ENCODE measurements at regions not wholly inside any gene's neighbourhood (a gene's known extent, or its start where the extent isn't known, plus 50 kb on each side); places are given as distances from the start of the nearest gene placed in this dataset.

DNA sequence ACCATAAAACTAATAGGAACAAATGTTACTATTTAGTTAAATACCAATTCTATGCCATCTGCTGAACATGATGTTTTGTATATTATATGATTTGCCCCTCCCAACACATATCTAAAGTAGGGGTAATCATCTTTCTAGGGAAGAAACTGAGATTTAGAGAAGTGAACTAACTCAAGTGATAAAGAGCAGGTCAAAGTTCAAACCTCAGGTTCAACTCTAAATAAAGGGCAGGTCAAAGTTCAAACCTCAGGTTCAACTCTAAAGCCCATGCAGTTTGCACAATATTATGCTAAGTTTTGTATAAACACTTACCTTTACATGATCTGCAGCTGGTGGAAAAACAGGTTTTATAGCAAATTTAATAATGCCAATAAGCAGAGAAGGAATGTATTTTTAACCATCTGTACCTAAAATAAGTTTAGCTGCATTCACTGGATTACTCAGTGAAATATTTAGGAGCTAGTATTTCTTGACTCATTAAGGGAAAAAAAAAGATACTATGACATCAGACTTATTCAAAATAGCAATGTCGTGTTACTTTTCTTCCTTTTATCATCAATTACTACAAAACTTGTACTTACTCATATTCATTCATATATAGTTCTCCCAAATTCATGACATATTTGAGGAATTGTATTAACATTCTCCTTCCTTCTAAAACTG lies 1194.3 kb upstream of the CELF2 start:
- Mint-ChIP-seq H3K9me3 (ENCODE audit: low read depth) (no peaks in the 10 kb centered on the region), H3K4me1 (no peaks in the 10 kb centered on the region), H3K27me3 (peaks cover 3% of the 10 kb centered on the region), H3K36me3 (ENCODE audit: low read depth) (no peaks in the 10 kb centered on the region), H3K4me3 (no peak overlapping the region), H3K27ac (no peak overlapping the region)
- DNase-seq, result no peak
- CTCF ChIA-PET, result no interaction called here
- POLR2A ChIA-PET, result no interaction called here
- ATAC-seq, result no peak
- intact Hi-C loops (cut with DNase I, micrococcal nuclease), result no loop called here

- no peaks in the 10 kb centered on the region for H3K36me3 Mint-ChIP-seq (ENCODE audit: low read depth)
- ATAC-seq (no peak), DNase-seq (no peak)
- H3K4me3 Mint-ChIP-seq, result no peak overlapping the region
- peaks cover 3% of the 10 kb centered on the region for H3K27me3 Mint-ChIP-seq
- H3K4me1 Mint-ChIP-seq, result no peaks in the 10 kb centered on the region
- H3K27ac Mint-ChIP-seq, result no peak overlapping the region
- ChIA-PET POLR2A (no interaction called here), CTCF (no interaction called here)
- intact Hi-C loops (cut with DNase I, micrococcal nuclease), result no loop called here
- H3K9me3 Mint-ChIP-seq (ENCODE audit: low read depth), result no peaks in the 10 kb centered on the region
These were observed 1193.0 kb upstream of the CELF2 start for GRCh38 chr10:9824631-9825071.

- no peaks in the 10 kb centered on the region for H3K4me1 Mint-ChIP-seq
- no peak for ATAC-seq
- ChIA-PET POLR2A (no interaction called here), CTCF (interaction anchor here (0.6 kb wide), 1 partner anchor 577 kb away, joined by 3 read pairs; no protein-coding TSS in a partner anchor)
- no peak overlapping the region for H3K4me3 Mint-ChIP-seq
- intact Hi-C loops (cut with DNase I, micrococcal nuclease), result no loop called here
- peaks cover 3% of the 10 kb centered on the region for H3K27me3 Mint-ChIP-seq
- H3K36me3 Mint-ChIP-seq (ENCODE audit: low read depth), result no peaks in the 10 kb centered on the region
- H3K9me3 Mint-ChIP-seq (ENCODE audit: low read depth), result no peaks in the 10 kb centered on the region
- H3K27ac Mint-ChIP-seq, result no peak overlapping the region
- DNase-seq, result no peak
These were observed 1192.1 kb upstream of the CELF2 start for GRCh38 chr10:9825491-9826018.

DNA sequence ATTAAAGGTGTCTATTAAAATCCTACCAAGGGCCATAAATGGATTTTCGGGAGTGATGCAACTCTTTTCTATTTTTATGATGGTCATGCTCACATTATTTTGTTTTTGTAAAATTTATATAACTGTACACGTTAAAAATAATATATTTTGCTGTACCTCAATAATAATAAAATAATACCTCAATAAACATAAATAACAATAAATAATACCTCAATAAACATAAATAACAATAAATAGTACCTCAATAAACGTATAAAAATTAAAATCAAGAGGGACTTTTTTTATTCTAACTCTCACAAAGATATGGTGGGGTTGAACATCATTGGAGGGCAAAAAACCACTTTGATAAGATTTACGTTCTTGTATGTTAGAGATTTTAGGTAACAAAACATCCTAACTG lies 1189.6 kb upstream of the CELF2 start:
- Mint-ChIP-seq H3K27me3 (peaks cover 3% of the 10 kb centered on the region), H3K9me3 (ENCODE audit: low read depth) (no peaks in the 10 kb centered on the region), H3K27ac (no peak overlapping the region), H3K4me1 (no peaks in the 10 kb centered on the region), H3K36me3 (ENCODE audit: low read depth) (no peaks in the 10 kb centered on the region), H3K4me3 (no peak overlapping the region)
- ChIA-PET CTCF (no interaction called here), POLR2A (no interaction called here)
- ATAC-seq, result no peak
- intact Hi-C loops (cut with DNase I, micrococcal nuclease), result no loop called here
- no peak for DNase-seq

- no peak for ATAC-seq
- no peaks in the 10 kb centered on the region for H3K27me3 Mint-ChIP-seq
- ChIA-PET CTCF (no interaction called here), POLR2A (no interaction called here)
- intact Hi-C loops (cut with DNase I, micrococcal nuclease), result no loop called here
- H3K9me3 Mint-ChIP-seq (ENCODE audit: low read depth), result no peaks in the 10 kb centered on the region
- no peak overlapping the region for H3K4me3 Mint-ChIP-seq
- no peaks in the 10 kb centered on the region for H3K4me1 Mint-ChIP-seq
- no peak overlapping the region for H3K27ac Mint-ChIP-seq
- no peak for DNase-seq
- peaks cover under 1% of the 10 kb centered on the region for H3K36me3 Mint-ChIP-seq (ENCODE audit: low read depth)
These were observed 1183.7 kb upstream of the CELF2 start for GRCh38 chr10:9833942-9834341.

- ATAC-seq, result no peak
- POLR2A ChIA-PET, result no interaction called here
- no peak overlapping the region for H3K4me3 Mint-ChIP-seq
- CTCF ChIA-PET, result no interaction called here
- no peak overlapping the region for H3K27ac Mint-ChIP-seq
- H3K27me3 Mint-ChIP-seq, result no peaks in the 10 kb centered on the region
- intact Hi-C loops (cut with DNase I, micrococcal nuclease), result no loop called here
- H3K36me3 Mint-ChIP-seq (ENCODE audit: low read depth), result peaks cover 1% of the 10 kb centered on the region
- no peaks in the 10 kb centered on the region for H3K4me1 Mint-ChIP-seq
- DNase-seq, result no peak
- H3K9me3 Mint-ChIP-seq (ENCODE audit: low read depth), result no peaks in the 10 kb centered on the region
These were observed 1183.2 kb upstream of the CELF2 start for GRCh38 chr10:9834434-9834833.

DNA sequence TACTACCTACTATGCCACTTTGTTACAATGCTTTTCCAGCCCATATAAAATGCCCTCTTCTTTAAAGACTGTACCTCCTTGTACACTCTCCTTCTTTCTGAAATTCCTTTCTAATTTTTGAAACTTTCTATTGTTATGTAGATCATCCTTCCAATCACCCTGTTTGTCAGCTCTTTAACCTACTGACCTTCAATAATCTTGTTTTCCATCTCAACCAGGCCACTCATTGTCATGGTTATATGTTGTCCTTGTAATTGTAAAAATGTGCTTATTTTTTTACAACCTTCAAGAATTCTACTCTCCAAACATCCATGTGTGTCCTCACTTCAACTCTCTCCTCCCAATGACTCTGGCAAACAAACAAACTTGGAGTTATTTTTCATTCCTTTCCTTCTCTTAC lies 1172.6 kb upstream of the CELF2 start:
- Mint-ChIP-seq H3K27me3 (no peaks in the 10 kb centered on the region), H3K9me3 (ENCODE audit: low read depth) (peaks cover 14% of the 10 kb centered on the region), H3K27ac (no peak overlapping the region), H3K36me3 (ENCODE audit: low read depth) (no peaks in the 10 kb centered on the region), H3K4me3 (no peak overlapping the region), H3K4me1 (no peaks in the 10 kb centered on the region)
- intact Hi-C loops (cut with DNase I, micrococcal nuclease), result no loop called here
- no peak for ATAC-seq
- ChIA-PET POLR2A (no interaction called here), CTCF (no interaction called here)
- DNase-seq, result no peak

DNA sequence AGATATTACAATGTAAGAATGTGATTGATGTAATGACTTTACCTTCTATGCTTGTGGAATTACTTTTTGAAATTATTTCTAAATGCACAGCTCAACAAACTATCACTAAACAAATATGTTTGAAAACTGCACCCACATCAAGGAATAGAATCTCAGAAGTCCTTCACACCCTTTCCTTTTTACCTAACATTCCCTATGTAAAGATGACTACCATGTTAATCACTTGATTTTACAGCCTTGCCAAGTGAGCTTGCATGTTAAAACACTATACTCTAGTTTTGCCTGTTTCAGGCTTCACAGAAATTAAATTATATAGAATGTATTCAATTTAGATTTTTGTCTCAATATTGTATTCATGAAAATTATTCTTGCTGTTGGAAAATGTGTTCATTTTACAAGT lies 1169.4 kb upstream of the CELF2 start:
- Mint-ChIP-seq H3K36me3 (ENCODE audit: low read depth) (no peaks in the 10 kb centered on the region), H3K4me3 (no peak overlapping the region), H3K27me3 (no peaks in the 10 kb centered on the region), H3K27ac (no peak overlapping the region), H3K4me1 (no peaks in the 10 kb centered on the region), H3K9me3 (ENCODE audit: low read depth) (peaks cover 24% of the 10 kb centered on the region)
- ATAC-seq (no peak), DNase-seq (no peak)
- POLR2A ChIA-PET, result no interaction called here
- CTCF ChIA-PET, result interaction anchor here (1.0 to 1.2 kb wide), 2 partner anchors 90 to 829 kb away, joined by 3 to 5 read pairs; no protein-coding TSS in a partner anchor
- intact Hi-C loops (cut with DNase I, micrococcal nuclease), result no loop called here

DNA sequence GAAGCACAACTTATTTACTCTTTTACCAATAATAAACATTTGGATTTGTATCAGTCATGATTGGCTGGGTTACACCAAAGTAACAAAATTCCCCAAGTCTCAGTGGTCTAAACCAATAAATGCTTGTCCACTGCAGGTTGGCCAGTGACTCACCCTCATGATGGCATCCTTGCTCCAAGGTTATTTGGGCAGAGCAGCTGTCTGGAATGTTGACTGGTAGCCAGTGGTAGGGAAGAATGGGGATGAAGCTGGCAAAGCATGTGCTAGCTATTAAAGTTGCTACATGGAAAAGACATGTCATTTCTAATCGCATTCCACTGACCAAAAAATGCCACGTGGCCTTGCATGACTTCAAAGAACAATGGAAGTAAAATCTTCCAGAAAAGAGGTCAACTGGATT lies 1168.7 kb upstream of the CELF2 start:
- H3K27ac Mint-ChIP-seq, result no peak overlapping the region
- H3K4me1 Mint-ChIP-seq, result no peaks in the 10 kb centered on the region
- DNase-seq (no peak), ATAC-seq (no peak)
- POLR2A ChIA-PET, result no interaction called here
- no peaks in the 10 kb centered on the region for H3K36me3 Mint-ChIP-seq (ENCODE audit: low read depth)
- H3K9me3 Mint-ChIP-seq (ENCODE audit: low read depth), result peaks cover 29% of the 10 kb centered on the region
- H3K27me3 Mint-ChIP-seq, result no peaks in the 10 kb centered on the region
- no peak overlapping the region for H3K4me3 Mint-ChIP-seq
- intact Hi-C loops (cut with DNase I, micrococcal nuclease), result no loop called here
- CTCF ChIA-PET, result no interaction called here

DNA sequence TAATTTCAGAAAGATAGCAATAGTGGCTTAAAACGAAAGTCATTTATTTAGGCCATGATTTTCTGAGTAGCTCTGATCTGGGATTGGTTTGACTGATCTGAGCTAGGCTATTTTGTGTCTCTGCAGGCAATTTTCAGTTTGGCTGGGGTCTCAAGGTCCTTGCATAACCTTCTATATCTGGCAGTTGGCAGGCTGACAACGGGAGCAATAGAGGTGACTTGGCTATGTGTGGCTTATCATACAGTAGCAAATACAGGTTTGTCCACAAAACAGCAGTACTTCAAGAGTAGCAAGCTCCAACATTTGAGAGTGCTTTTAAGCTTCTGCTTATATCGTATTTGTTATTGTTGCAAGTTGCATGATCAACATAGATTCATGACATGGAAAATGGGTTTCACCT lies 1167.3 kb upstream of the CELF2 start:
- no peak overlapping the region for H3K4me3 Mint-ChIP-seq
- POLR2A ChIA-PET, result no interaction called here

GRCh38 chr10:9851808-9852207 lies 1165.9 kb upstream of the CELF2 start:
- CTCF ChIA-PET, result no interaction called here
- Mint-ChIP-seq H3K9me3 (ENCODE audit: low read depth) (peaks cover 20% of the 10 kb centered on the region), H3K27ac (no peak overlapping the region), H3K4me3 (no peak overlapping the region), H3K4me1 (no peaks in the 10 kb centered on the region), H3K36me3 (ENCODE audit: low read depth) (no peaks in the 10 kb centered on the region), H3K27me3 (no peaks in the 10 kb centered on the region)
- DNase-seq, result no peak
- ATAC-seq, result no peak
- POLR2A ChIA-PET, result no interaction called here
- intact Hi-C loops (cut with DNase I, micrococcal nuclease), result no loop called here

More for the DNA sequence above, 1167.3 kb upstream of the CELF2 start:
- Mint-ChIP-seq H3K27me3 (no peaks in the 10 kb centered on the region), H3K27ac (no peak overlapping the region), H3K4me1 (no peaks in the 10 kb centered on the region), H3K36me3 (ENCODE audit: low read depth) (no peaks in the 10 kb centered on the region), H3K9me3 (ENCODE audit: low read depth) (peaks cover 17% of the 10 kb centered on the region)
- no peak for ATAC-seq
- intact Hi-C loops (cut with DNase I, micrococcal nuclease), result no loop called here
- CTCF ChIA-PET, result no interaction called here
- no peak for DNase-seq

DNA sequence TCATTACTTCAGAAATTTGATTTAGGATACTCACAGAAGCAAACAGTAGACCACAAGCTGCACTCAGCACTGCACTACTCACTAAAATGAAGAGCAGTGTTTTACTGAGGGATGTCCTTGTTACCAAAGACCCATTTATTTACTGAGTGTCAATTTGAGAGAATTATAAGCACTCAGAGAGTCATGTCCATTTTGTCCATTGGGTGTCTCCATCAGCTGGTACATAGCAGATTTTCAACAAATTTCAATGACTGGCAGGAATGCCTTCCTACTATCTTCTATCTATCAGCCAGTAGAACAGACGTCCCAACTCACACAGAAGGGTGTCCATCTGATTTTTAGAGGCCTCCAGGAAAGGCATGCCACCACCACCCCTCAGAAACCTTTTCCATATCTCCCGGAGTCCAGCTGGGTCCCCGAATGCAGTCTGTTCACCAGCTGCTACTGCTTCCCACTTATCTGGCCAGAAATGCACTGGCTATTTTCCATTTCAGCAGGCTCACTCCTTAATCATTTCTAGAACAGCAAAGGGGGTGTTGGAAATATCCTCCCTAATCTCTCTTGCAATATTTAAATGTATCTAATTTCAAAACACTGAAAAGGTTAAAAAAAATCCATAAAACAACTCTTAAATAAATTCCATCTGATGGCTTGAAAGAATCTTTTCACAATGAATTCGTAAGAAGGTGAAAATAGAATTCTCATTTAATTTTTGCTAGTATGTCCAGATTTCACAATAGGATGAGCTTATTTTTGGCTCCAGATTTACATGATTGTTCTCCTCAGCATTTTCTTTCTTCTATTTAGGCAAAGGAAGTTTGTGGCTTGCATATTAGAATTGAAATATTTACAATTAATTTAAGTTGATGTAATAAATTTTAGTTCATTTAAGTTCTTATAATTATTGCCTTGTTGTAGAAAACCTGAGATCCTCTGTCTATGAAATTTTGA lies 1164.0 kb upstream of the CELF2 start:
- POLR2A ChIA-PET, result no interaction called here
- intact Hi-C loops (cut with DNase I, micrococcal nuclease), result no loop called here
- Mint-ChIP-seq H3K27ac (no peak overlapping the region), H3K36me3 (ENCODE audit: low read depth) (no peaks in the 10 kb centered on the region), H3K9me3 (ENCODE audit: low read depth) (peaks cover 21% of the 10 kb centered on the region), H3K27me3 (no peaks in the 10 kb centered on the region), H3K4me1 (no peaks in the 10 kb centered on the region), H3K4me3 (no peak overlapping the region)
- DNase-seq (no peak), ATAC-seq (no peak)
- CTCF ChIA-PET, result interaction anchor here (0.8 kb wide), 1 partner anchor 17 kb away, joined by 3 read pairs; no protein-coding TSS in a partner anchor
